OCI-LY1 (cell line): ENCODE measurements at regions not wholly inside any gene's neighbourhood (a gene's known extent, or its start where the extent isn't known, plus 50 kb on each side); places are given as distances from the start of the nearest gene placed in this dataset.

Experiments
- EZH2 ChIP-seq: fragments of 200-600 bp; sonication (generic), shearing (Covaris generic); IDR thresholded peaks from 2 replicates; pipeline ENCODE4 v1.8.0; 2017; ENCODE audit warnings: borderline replicate concordance, mixed run types, mild to moderate bottlenecking, antibody characterized with exemption, low read length, moderate library complexity, mixed read lengths
- TF ChIP-seq, protein P1 (sequence below): fragments of 200-600 bp; sonication (generic), shearing (Covaris generic); IDR thresholded peaks from 2 replicates; pipeline ENCODE4 v1.5.1; 2017; ENCODE audit warnings: mild to moderate bottlenecking, antibody characterized with exemption, low read length, moderate library complexity, mixed read lengths

- no peak for TF ChIP-seq EZH2
- TF ChIP-seq, protein P1, sequence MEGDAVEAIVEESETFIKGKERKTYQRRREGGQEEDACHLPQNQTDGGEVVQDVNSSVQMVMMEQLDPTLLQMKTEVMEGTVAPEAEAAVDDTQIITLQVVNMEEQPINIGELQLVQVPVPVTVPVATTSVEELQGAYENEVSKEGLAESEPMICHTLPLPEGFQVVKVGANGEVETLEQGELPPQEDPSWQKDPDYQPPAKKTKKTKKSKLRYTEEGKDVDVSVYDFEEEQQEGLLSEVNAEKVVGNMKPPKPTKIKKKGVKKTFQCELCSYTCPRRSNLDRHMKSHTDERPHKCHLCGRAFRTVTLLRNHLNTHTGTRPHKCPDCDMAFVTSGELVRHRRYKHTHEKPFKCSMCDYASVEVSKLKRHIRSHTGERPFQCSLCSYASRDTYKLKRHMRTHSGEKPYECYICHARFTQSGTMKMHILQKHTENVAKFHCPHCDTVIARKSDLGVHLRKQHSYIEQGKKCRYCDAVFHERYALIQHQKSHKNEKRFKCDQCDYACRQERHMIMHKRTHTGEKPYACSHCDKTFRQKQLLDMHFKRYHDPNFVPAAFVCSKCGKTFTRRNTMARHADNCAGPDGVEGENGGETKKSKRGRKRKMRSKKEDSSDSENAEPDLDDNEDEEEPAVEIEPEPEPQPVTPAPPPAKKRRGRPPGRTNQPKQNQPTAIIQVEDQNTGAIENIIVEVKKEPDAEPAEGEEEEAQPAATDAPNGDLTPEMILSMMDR, result no peak
These were observed 153.8 kb upstream of the SLC39A10 start for GRCh38 chr2:195503208-195503607.
